Keratinocyte (primary cell): ENCODE measurements at regions not wholly inside any gene's neighbourhood (a gene's known extent, or its start where the extent isn't known, plus 50 kb on each side); places are given as distances from the start of the nearest gene placed in this dataset.

ENCODE experiments used
- DNase-seq: peaks from one replicate; pipeline ENCODE4 v3.0.0-alpha.2; 2011; ENCODE audit warnings: low read depth, missing footprints, low spot score
- FAIRE-seq: peaks from 2 replicates; lab custom pipeline; 2011; peaks lifted over from hg19 to GRCh38; lab: Jason Lieb, UNC
- H2AFZ ChIP-seq: 2 replicates; pipeline ENCODE4 v1.6.0; 2012; ENCODE audit warnings: low read length, control low read depth, inconsistent platforms; ENCODE audit not compliant: control insufficient read depth
- H3K27ac ChIP-seq: 2 replicates; pipeline ENCODE4 v1.5.1; 2011; ENCODE audit warnings: low read length; ENCODE audit not compliant: control insufficient read depth, insufficient read depth
- H3K27me3 ChIP-seq: 3 replicates; pipeline ENCODE4 v1.6.0; 2011; ENCODE audit warnings: low read length; ENCODE audit not compliant: control insufficient read depth, insufficient read depth; ENCODE audit errors: extremely low read depth
- H3K36me3 ChIP-seq, 2 experiments: 2 replicates in 1 of 2; 3 replicates in 1 of 2; pipeline ENCODE4 v1.5.1; 2011; ENCODE audit warnings: low read length in 2 of 2, mild to moderate bottlenecking in 1 of 2; ENCODE audit not compliant: control insufficient read depth in 2 of 2, insufficient read depth in 2 of 2; ENCODE audit errors: extremely low read depth in 1 of 2
- H3K4me1 ChIP-seq: 3 replicates; pipeline ENCODE4 v1.5.1; 2011; ENCODE audit warnings: low read length; ENCODE audit not compliant: control insufficient read depth, insufficient read depth; ENCODE audit errors: extremely low read depth
- H3K4me2 ChIP-seq: 3 replicates; pipeline ENCODE4 v1.6.0; 2011; ENCODE audit warnings: low read depth, low read length; ENCODE audit not compliant: control insufficient read depth, insufficient read depth; ENCODE audit errors: extremely low read depth
- H3K4me3 ChIP-seq, 3 experiments: fragments of 200-600 bp in 1 of 3; sonication (generic) in 1 of 3; 2 replicates in 2 of 3; 3 replicates in 1 of 3; pipeline ENCODE4 v1.5.1; 2011 to 2016; ENCODE audit warnings: low read length in 3 of 3, mild to moderate bottlenecking in 3 of 3, control low read depth in 2 of 3, inconsistent platforms in 1 of 3, low read depth in 1 of 3, mixed read lengths in 1 of 3, mixed run types in 1 of 3, moderate library complexity in 1 of 3; ENCODE audit not compliant: control insufficient read depth in 2 of 3, insufficient read depth in 2 of 3; ENCODE audit errors: extremely low read depth in 1 of 3
- H3K79me2 ChIP-seq: 2 replicates; pipeline ENCODE4 v1.6.0; 2012; ENCODE audit warnings: low read length; ENCODE audit not compliant: control insufficient read depth, insufficient read depth
- H3K9ac ChIP-seq: 3 replicates; pipeline ENCODE4 v1.6.0; 2011; ENCODE audit warnings: low read length; ENCODE audit not compliant: control insufficient read depth, insufficient read depth; ENCODE audit errors: extremely low read depth
- H3K9me1 ChIP-seq: 3 replicates; pipeline ENCODE4 v1.6.0; 2011; ENCODE audit warnings: low read length; ENCODE audit not compliant: control insufficient read depth, insufficient read depth; ENCODE audit errors: extremely low read depth
- H3K9me3 ChIP-seq: 2 replicates; pipeline ENCODE4 v1.5.1; 2012; ENCODE audit warnings: low read depth, low read length; ENCODE audit not compliant: control insufficient read depth
- H4K20me1 ChIP-seq: 3 replicates; pipeline ENCODE4 v1.6.0; 2011; ENCODE audit warnings: low read length; ENCODE audit not compliant: control insufficient read depth, insufficient read depth; ENCODE audit errors: extremely low read depth
- EZH2 ChIP-seq: IDR thresholded peaks from one replicate; pipeline ENCODE4 v1.6.1; 2012; ENCODE audit warnings: inconsistent platforms, mild to moderate bottlenecking, low read length, moderate library complexity
- dilution Hi-C: fragments of 300-500 bp; cut with MboI; formaldehyde crosslinking; loops from one replicate; pipeline ENCODE4 v1.7.0; 2020; ENCODE audit warnings: low sequenced_read_pairs; ENCODE audit not compliant: extremely low pct_ligation_motif_present
- TF ChIP-seq, protein P1 (sequence below), 3 experiments: IDR thresholded peaks in 1 of 3; conservative IDR thresholded peaks in 1 of 3; optimal IDR thresholded peaks in 1 of 3; 2 replicates in 2 of 3; 3 replicates in 1 of 3; pipeline versions ENCODE3 to v1.5.1; 2011; ENCODE audit warnings: low read length in 3 of 3, mild to moderate bottlenecking in 3 of 3, moderate library complexity in 2 of 3, control low read depth in 1 of 3, inconsistent platforms in 1 of 3; ENCODE audit not compliant: insufficient read depth in 2 of 3; ENCODE audit errors: extremely low read depth in 1 of 3

DNA sequence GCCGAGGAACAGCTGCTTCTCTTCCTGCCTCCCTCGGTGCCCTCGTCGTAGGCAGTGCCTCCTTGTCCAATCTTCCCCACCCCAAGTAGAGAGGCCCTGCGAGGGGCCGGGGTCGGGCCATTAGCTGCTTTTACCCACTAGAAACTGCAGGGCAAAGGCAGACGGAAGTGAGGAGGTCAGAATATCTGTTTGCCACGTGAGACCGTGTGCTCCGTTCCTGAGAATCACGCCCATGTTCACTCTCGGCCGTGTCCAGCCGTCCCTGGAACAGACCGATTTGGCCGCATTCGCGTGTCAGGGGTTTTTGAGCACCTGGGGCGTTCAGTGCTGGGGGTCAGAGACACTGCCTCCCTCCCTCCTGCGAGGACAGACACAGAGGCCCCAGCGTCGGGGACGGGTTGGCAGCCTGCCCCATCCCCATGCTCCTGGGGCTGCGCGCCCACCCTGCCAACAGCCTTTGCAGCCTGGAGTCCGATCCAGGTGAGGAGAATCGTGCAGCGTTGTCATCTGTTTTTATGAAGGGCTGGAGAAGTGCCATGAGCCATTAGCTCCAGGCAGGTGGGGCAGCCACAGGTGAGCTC lies 982.2 kb downstream of the BRD1 start:
- Histone ChIP-seq H3K4me3 (no peak overlapping the region), H4K20me1 (no peaks in the 10 kb centered on the region), H3K79me2 (no peaks in the 10 kb centered on the region), H3K9me1 (no peaks in the 10 kb centered on the region), H2AFZ (no peak overlapping the region), H3K4me2 (no peak overlapping the region), H3K27me3 (no peaks in the 10 kb centered on the region), H3K4me1 (no peaks in the 10 kb centered on the region), H3K9me3 (peaks cover 17% of the 10 kb centered on the region), H3K36me3 (no peaks in the 10 kb centered on the region), H3K9ac (no peak overlapping the region), H3K27ac (no peak overlapping the region)
- TF ChIP-seq EZH2, result no peak
- TF ChIP-seq, protein P1, sequence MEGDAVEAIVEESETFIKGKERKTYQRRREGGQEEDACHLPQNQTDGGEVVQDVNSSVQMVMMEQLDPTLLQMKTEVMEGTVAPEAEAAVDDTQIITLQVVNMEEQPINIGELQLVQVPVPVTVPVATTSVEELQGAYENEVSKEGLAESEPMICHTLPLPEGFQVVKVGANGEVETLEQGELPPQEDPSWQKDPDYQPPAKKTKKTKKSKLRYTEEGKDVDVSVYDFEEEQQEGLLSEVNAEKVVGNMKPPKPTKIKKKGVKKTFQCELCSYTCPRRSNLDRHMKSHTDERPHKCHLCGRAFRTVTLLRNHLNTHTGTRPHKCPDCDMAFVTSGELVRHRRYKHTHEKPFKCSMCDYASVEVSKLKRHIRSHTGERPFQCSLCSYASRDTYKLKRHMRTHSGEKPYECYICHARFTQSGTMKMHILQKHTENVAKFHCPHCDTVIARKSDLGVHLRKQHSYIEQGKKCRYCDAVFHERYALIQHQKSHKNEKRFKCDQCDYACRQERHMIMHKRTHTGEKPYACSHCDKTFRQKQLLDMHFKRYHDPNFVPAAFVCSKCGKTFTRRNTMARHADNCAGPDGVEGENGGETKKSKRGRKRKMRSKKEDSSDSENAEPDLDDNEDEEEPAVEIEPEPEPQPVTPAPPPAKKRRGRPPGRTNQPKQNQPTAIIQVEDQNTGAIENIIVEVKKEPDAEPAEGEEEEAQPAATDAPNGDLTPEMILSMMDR (optimal IDR thresholded peaks at IDR 0.05 in 1 of 3, IDR thresholded peaks at IDR 0.05 in 1 of 3, conservative IDR thresholded peaks at IDR 0.05 in 1 of 3; ENCODE audit: extremely low read depth in 1 of 3, insufficient read depth in 2 of 3, low read length in 3 of 3), result no peak
- no peak for DNase-seq
- no peak for FAIRE-seq
- dilution Hi-C loops, result no loop called here

DNA sequence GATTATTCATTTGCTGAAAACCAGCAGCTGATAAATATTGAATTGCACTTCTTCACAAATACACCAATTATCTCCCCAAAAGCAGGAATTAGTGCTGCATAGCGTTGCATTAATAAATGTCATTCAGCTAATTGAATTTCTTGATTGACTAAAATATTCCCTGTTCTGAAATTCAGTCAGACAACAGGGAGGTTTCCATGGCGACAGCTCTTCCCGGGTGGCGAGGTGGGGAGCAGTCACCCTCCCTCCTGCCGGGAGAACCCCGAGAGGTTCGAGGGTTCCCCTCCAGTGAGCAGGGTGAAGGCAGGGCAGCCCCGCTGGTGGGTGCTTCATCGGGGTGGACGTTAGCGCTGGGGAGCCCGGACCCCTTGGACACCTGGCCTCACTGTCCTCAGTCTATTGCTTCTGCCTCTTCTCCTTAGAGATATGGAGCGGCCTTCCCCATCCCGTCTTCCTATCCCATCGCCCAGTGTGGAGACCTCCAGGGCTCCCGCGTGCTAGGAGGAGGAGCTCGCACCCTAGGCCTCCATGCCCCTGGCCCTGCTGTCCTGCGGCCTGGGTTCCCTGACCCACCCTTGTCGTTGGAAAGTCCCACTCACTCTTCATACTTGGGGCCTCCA lies 983.5 kb downstream of the BRD1 start:
- Histone ChIP-seq H3K27ac (no peak overlapping the region), H3K79me2 (no peaks in the 10 kb centered on the region), H4K20me1 (no peaks in the 10 kb centered on the region), H3K4me2 (no peak overlapping the region), H2AFZ (no peak overlapping the region), H3K27me3 (no peaks in the 10 kb centered on the region), H3K4me1 (no peaks in the 10 kb centered on the region), H3K36me3 (no peaks in the 10 kb centered on the region), H3K4me3 (no peak overlapping the region), H3K9me1 (no peaks in the 10 kb centered on the region), H3K9me3 (peaks cover 21% of the 10 kb centered on the region), H3K9ac (no peak overlapping the region)
- no peak for DNase-seq
- TF ChIP-seq EZH2, result no peak
- TF ChIP-seq, protein P1 (optimal IDR thresholded peaks at IDR 0.05 in 1 of 3, IDR thresholded peaks at IDR 0.05 in 1 of 3, conservative IDR thresholded peaks at IDR 0.05 in 1 of 3; ENCODE audit: extremely low read depth in 1 of 3, insufficient read depth in 2 of 3, low read length in 3 of 3), result no peak
- FAIRE-seq, result no peak
- dilution Hi-C loops, result no loop called here
